ENCODE measurements at regions not wholly inside any gene's neighbourhood (a gene's known extent, or its start where the extent isn't known, plus 50 kb on each side); places are given as distances from the start of the nearest gene placed in this dataset.

GRCh38 chr9:24765025-24765756 lies 219.5 kb upstream of the IZUMO3 start:
- TF ChIP-seq CTCF (IDR thresholded peaks at IDR 0.05) (no peak), POLR2AphosphoS5 (IDR thresholded peaks at IDR 0.05) (no peak), POLR2A (IDR thresholded peaks at IDR 0.05) (no peak)

All from transverse colon (tissue), 4 donors.